ENCODE measurements at regions not wholly inside any gene's neighbourhood (a gene's known extent, or its start where the extent isn't known, plus 50 kb on each side); places are given as distances from the start of the nearest gene placed in this dataset.

GRCh38 chr10:52869864-52870263, 97.3 kb upstream of the MBL2 start:
- no peak for DNase-seq

DNA sequence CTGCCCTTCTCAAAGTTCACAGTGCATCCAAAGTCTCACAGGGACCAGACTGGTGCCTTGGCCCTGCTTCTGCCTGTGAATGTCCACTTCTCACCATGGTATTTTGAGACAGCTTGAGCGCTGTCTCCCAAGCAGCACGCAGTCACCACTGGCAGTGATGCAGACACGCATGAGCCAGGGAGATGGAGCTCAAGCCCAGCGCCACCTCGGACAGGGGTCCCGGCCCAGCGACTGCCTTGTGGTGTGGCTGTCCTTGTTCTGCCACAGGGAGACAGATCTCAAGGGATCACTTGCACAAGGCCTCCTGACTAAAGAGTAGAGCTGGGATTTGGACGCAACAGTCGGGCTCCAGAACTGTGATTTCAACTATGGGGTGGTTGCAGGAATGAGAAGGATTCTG, 92.6 kb upstream of the MBL2 start:
- no peak for DNase-seq

GRCh38 chr10:52864201-52865106, 91.9 kb upstream of the MBL2 start:
- DNase-seq, result peak; percentile 60

DNA sequence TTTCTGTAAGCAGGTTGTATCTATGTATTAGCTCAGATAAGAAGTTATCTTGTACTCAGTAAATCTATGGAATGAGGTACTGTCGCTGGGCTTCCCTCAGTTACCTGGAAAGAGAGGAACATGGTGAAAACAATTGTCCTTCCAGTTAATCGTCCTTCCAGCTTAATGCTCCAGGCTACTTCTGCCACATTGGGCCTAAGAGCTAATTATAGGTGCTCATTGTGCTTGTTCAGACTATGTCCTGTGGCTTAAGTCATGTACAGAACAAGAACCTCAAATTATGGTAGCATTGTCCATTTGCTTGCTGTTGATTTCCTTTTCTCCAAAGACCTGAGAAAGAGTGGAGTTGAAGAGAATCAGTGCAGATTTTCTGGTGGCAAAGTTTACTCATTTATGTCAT, 86.1 kb upstream of the MBL2 start:
- DNase-seq, result no peak

DNA sequence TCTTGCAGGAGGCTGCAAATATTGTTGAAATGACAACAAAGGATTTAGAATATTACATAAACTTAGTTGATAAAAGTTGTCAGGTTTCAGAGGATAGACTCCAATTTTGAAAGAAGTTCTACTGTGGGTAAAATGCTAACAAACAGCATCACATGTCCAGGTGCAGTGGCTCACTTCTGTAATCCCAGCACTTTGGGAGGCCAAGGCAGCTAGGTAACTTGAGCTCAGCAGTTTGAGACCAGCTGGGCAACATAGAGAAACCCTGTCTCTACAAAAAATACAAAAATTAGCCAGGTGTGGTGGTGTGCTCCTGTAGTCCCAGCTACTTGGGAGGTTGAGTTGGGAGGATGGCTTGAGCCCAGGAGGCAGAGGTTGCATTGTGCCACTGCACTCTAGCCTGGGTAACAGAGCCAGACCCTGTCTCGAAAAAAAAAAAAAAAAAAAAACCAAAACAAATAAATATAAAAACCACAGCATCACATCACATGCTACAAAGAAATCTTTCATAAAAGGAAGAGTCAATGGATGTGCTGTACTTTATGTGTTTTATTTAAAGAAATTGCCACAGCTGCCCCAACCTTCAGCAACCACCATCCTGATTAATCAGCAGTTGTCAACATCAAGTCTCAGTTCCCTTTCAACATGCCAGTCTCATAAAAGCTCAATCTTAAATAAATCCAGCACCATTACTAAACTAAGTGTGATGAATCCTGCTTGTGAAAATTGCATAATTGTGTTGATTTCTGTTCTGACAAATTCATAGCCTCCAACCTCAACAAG, 83.2 kb upstream of the MBL2 start:
- no peak for DNase-seq

DNA sequence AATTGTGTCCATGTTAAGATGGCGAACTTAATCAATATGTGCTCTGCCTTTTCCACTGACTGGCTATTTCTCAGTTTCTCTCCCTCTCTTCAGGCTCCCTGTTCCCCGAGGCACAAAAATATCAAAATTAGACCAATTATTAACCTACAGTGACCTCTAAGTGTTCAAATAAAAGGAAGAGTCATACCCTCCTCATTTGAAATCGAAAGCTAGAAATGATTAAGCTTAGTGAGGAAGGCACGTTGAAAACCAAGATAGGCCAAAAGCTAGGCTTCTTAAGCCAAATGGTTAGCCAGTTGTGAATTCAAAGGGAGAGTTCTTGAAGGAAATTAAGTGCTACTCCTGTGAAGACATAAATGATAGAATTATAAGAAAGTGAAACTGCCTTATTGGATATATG, 81.1 kb upstream of the MBL2 start:
- DNase-seq, result no peak

DNA sequence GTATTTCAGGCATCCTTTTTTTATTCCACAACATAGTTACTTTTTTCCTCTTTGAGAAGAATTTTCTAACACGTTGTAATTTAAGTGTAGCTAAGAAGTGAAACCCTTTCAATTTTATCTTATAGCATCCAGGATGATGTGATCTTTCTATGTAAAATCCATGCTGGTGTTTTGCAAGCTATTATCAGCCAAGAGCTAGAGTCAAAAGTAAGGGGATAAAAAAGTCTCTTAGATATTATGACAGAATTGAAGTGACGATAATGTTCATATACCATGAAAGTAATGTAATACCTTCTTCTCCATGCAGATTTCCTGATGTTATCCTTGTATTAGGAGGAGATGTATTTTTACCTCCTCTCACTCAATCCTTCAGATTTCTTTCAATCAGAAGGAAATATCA, 64.2 kb upstream of the MBL2 start:
- DNase-seq, result no peak

All from femur (tissue), 1 donor.